ENCODE measurements at regions not wholly inside any gene's neighbourhood (a gene's known extent, or its start where the extent isn't known, plus 50 kb on each side); places are given as distances from the start of the nearest gene placed in this dataset.
"Not testable (repeated sequence)": the region's sequence is repeated elsewhere in the genome, so short reads cannot be mapped to it uniquely, and the experiment has no call there.

DNA sequence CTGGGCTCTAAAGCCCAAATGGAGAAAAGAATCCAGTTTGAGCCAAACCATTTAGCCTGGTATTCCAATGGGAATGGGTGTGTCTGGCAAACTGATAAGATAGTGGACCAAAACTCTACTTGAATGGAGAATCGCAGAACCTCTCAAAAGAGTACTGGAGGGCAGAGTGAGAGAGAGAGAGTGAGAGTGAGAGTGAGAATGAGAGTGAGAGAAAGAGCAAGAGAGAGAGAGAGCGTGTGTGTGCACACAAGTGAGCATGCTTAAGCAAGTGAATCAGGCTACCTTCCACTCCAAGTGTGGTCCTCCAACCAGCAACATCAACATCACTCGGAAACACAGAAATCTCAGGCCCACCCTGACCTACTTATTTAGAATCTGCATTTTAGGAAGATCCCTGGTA, 58.8 kb downstream of the UQCRFS1 start:
- DNase-seq (ENCODE audit: low spot score), result no peak

DNA sequence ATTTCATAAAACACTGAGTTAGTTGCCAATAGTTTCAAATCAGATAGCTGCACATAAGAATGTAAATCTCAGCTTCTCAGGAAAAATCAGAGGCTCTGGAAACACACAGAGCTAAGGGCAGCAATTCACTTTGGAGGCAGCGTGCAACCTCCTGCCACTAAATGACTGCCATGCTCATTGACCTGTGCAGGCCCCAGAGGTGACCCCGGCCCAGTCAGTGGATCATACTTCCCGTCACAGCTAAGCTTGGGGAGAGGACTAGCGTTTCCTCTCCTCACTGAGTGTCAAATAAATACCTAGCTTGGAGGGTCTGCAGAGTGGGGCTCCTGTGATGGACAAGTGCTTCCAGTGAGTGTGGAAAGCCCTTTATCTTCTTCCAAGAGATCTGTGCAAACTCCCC, 67.2 kb downstream of the UQCRFS1 start:
- DNase-seq (ENCODE audit: low spot score), result no peak

DNA sequence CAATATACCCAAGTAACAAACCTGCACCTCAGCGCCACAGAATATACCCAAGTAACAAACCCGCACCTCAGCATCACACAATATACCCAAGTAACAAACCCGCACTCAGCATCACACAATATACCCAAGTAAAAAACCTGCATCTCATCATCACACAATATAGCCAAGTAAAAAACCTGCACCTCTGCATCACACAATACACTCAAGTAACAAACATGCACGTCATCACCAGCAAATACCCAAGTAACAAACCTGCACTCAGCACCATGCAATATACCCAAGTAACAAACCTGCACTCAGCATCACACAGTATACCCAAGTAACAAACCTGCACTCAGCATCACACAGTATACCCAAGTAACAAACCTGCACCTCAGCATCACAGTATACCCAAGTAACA, 69.8 kb downstream of the UQCRFS1 start:
- DNase-seq (ENCODE audit: low spot score), result no peak

DNA sequence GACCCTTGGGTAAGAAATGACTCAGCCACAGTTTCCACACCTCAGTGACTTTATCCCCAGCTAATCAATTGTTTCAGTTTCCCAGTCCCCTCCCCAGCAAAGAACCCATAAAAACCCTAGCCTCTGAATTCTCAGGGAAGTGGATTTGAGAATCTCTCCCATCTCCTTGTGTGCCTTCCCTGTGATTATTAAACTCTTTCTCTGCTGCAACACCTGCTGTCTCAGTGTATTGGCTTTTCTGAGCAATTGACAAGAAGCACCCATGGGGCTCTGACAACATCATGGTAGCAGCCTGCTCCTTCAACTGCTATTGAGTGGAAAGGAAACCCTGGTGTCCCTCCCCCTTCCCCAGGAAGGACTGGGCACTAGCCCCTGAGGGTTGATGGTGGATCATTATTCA, 73.7 kb downstream of the UQCRFS1 start:
- DNase-seq (ENCODE audit: low spot score), result no peak

DNA sequence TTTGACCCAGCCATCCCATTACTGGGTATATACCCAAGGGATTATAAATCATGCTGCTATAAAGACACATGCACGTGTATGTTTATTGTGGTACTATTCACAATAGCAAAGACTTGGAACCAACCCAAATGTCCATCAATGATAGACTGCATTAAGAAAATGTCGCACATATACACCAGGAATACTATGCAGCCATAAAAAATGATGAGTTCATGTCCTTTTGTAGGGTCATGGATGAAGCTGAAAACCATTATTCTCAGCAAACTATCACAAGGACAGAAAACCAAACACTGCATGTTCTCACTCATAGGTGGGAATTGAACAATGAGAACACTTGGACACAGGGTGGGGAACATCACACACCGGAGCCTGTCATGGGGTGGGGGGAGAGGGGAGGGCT, 74.7 kb downstream of the UQCRFS1 start:
- DNase-seq (ENCODE audit: low spot score), result not testable (repeated sequence)

DNA sequence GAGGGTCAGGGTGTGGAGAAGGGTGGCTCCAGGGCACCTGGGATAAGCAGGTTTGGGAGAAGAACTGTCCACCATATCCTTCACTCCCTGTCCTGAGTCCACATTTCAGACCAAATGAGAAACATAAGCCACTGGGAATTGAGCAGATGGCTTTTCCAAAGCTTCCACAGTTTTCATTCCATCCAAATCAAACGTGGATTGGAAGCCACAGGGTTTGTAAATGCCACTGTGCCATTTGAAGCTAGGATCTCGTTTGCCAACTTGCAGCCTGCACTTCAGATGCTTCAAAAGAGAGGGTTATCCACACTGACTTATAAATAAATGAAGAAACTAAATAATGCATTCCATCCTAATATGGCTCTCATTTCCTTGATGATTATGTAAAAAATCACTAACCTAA, 81.5 kb downstream of the UQCRFS1 start:
- DNase-seq (ENCODE audit: low spot score), result no peak

DNA sequence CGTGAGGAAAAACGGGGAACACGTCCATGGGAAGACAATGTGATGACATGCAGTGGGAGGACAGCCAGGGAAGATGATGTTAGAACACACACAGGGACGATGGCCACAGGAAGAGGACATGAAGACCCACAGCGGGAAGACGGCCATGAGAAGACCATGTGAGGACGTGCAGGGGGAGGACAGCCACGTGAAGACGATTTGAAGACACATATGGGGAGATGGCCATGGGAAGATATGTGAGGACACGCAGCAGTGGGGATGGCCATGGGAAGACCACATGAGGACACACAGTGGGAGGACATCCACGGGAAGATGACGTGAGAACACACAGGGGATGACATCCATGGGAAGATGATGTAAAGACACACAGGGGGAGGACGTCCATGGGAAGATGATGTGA, 83.8 kb downstream of the UQCRFS1 start:
- no peak for DNase-seq (ENCODE audit: low spot score)

DNA sequence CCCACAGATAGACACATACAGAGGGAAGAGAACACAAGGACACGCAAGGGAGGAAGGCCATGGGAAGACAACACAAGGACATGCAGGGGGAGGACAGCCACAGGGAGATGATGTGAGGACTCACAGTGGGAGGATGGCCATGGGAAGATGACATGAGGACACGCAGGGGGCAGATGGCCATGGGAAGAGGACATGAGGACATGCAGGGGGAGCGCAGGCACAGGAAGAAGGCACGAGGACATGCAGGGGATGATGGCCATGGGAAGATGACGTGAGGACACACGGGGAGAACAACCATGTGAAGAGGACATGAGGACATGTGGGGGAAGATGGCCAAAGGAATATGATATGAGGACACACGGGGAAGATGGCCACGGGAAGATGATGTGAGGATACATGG, 84.7 kb downstream of the UQCRFS1 start:
- DNase-seq (ENCODE audit: low spot score), result no peak

DNA sequence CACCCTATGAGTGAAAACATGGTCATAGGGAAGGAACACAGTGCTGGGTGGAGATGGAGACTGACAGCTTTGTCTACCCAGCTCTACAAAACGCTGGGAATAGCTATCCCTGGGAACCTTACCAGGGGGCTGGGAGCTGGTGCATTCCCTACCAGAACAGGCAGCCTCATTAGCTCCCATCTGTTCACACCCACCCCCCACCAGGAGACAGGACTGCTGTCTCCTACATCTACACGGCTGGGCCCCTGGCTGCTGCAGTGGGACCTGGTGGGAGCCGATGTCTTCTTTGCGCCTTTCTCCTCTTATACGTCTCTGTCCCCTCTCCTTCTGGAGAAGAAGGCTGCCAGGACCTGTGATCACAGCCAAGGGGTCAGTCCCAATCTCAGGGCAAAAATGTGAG, 90.8 kb downstream of the UQCRFS1 start:
- DNase-seq (ENCODE audit: low spot score), result no peak

DNA sequence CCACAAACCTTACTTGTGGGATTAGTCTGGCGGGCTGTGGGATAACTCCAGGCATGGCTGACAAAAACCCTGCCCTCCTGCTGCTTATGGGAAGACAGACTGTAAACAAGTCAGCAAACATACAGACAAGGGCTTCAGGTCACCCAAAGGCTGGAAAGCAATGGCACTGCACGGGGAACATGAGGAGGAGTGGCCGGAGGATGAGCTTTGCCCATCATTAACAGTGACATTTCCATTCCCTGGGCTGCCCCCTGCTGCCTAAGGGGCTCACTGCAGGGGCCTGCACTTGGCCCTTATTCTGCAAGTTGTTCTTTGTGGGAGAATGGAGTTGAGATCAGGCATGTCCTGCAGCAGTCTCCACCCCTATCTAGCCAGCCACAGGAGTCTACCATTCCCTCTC, 91.3 kb downstream of the UQCRFS1 start:
- no peak for DNase-seq (ENCODE audit: low spot score)

DNA sequence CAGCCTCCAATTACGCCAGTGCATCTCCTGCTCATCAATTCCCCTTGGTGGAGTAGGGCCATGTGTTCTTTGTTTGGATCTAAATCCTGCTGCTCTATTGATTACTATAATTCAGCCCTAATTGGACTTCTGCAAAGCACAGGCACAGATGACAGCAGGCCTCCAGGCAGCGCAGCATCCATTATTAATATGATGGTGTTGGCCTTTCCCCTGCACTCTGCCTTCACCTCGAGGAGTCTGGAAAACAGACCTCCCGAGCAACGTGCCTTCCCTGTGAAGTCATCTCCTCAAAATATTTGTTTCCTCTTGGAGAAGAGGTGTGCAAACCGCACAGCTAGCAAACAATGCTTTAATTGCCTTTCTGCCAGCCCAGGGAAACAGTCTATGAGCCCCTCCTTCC, 92.5 kb downstream of the UQCRFS1 start:
- no peak for DNase-seq (ENCODE audit: low spot score)

DNA sequence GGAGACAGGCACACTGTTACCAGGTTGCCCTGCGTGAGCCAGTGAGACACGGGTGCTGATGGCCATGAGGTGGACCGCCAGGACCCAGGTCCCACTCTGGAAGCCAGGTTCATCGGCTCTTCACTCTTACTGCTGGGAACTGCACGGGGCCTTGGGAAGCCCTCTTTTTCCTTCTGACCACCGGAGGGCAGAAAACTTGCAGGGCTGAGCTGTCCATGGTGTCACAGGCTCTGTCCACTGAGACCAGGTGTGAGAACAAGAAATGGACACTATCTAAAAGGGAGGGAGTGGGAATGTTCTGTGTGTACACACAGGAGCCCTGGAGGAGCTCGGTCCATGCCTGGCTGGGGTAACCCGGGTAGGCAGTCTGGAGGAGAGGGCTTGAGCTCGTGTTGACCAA, 93.4 kb downstream of the UQCRFS1 start:
- no peak for DNase-seq (ENCODE audit: low spot score)

DNA sequence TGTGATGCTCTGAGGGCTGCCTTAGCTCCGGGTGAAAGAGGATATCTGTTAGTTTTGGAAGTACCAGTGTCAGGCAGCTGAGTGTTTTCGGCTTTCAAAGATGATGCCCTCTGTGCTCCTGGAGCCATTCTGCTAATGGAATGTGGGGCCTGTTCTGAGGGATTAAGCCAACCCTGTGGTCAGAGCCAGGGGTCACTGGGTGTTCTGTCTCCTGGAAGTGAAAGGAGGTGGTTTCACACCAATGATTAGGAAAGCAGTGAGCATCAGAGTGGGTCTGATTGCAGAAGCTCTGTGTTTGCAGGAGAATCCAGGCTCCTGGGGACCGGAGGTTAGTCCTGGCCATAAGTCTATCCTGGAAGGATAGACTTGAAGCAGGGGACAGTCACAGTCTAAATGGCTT, 94.6 kb downstream of the UQCRFS1 start:
- no peak for DNase-seq (ENCODE audit: low spot score)

DNA sequence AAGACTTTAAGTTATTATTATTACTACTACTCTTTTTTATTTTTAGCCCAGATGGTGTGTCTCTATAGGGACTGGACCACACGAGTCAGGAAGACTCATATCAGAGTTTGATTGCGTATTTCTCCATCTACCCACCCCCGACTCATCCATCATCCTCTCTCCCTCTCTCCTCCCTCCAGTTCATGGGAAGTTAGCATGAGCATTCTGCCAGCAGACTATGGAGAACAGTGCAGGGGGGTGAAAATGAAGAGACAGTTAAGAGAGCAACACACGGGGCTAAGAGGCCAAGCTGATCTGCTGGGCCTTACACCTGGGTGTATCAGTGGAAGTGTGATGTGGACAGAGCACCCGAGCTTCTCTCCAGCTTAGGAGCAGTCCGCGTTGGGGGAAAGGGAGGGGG, 95.0 kb downstream of the UQCRFS1 start:
- DNase-seq (ENCODE audit: low spot score), result no peak

DNA sequence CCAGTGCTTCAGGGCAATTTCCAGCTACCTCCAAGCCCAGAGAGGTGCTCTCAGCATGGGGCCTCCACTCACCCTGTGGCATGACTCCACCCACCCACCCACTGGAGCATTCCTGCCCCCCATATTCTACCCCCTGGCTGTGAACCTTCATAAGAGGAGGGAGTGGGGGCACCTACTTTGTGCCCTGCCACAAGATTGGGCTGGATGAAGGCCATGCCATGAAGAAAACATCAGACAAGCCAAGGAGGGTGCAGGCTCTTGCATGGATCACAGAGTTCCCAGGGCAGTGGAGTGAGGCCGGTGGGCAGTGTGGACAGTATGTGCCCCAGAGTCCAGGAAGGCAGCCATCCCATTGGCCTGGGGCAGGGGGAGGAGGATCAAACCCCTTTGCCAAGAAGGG, 97.8 kb downstream of the UQCRFS1 start:
- no peak for DNase-seq (ENCODE audit: low spot score)

DNA sequence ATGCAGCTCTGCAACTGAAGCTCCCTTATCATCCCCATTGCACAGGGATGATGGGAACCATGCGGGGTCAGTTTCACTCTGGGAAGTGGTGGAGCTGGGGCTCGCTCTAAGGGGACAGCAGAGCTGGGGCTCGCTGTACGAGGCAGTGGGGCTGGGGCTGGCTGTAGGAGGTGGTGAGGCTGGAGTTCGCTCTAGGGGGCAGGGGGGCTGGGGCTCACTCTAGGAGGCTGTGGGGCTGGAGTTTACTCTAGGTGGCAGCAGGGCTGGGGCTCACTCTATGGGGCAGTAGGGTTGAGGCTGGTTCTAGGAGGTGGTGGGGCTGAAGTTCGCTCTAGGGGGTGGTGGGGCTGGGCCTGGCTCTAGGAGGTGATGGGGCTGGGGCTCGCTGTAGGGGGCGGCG, 99.1 kb downstream of the UQCRFS1 start:
- DNase-seq (ENCODE audit: low spot score), result no peak

DNA sequence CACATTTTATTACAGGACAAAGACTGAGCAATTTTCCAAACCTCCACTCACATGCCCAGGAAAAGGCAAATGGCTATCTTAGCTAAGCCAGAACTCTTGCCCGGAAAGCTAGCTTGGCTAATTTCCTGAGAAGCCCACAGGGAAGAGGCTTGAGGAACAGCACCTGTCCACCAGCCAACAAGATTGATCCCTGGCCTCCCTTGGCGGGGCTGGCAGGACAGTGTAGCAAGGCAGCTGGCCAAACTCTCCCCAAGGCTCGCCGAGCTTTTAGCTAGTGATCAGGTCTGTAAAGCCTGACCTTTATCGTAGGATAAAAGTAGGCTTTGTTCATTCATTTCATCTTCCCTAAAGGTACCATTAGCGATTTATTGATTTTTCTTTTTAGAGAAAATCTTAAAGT, 101.4 kb downstream of the UQCRFS1 start:
- DNase-seq (ENCODE audit: low spot score), result no peak

DNA sequence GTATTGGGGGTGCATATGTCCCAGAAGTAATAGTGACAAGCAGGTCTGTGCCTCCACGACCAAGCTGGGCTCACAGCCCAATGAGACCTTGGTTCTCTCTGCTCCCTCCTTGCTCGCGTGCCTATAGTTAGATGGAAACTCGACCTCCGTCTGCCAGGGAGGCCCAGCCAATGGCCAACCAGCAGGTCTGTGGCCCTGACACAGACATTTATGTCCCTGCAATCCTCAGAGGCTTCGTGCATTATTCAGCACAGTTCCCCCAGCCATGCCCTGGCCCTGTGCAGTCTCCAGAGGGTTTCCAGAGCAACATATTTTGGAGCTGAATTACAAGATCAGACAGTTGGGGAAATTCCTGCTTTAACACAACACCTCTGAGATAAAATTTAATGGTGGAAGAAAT, 105.1 kb downstream of the UQCRFS1 start:
- DNase-seq (ENCODE audit: low spot score), result no peak

DNA sequence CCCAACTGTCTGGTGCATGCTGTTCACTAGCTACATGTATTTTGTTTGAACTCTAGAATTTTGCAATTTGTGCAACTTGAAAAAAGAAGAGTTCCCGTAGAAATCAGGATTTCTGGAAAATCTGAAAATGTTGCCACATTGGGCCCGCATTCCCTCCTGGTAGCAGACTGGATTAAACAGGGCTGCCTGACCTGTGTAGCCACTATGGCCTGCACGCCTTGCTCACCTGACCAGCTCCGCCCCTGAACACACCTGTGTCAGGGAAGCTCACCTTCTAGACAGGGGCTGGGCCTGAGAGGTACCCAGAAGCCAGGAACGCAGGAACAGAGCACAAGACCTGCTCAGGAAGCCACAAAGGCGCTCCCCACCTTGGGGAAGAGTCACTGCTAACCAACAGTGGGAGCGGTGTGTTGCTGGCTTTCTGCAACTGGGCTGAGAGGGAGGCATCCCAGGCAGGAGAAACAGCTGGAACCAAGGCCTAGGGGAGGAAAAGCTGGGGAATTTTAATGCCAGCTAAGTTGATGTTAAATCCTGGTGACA, 106.5 kb downstream of the UQCRFS1 start:
- DNase-seq (ENCODE audit: low spot score), result no peak

DNA sequence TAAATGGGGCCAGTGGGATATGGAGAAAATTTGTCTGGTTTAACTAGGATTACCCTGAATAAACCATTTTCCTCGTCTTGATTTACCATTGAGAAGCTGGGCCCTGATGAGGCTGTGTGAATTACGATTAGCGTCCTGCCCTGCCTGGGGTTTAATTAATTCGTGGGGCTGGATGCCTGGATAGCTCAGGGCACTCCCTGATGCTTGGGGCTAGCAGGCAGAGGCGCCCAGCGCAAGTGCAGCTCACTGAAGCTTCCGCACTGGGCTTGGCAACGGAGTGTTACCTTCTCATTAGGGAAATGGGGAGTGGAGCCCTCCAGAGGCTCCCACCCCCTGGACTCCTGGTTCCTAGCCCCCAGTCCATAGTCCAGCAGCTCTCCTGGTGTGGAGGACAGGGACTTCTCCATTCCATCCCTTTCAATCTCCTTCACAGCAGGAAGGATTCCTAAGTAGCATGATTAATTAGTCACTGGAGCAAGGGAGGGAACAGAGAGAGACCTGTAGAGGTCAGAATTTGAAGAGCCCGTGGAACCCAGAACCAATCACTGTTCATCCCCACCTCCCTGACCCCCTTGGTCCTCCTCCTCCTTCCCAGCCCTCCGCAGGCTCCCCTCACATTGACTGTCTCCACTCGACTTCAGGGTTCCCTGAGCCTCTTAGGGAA, 107.2 kb downstream of the UQCRFS1 start:
- no peak for DNase-seq (ENCODE audit: low spot score)

DNA sequence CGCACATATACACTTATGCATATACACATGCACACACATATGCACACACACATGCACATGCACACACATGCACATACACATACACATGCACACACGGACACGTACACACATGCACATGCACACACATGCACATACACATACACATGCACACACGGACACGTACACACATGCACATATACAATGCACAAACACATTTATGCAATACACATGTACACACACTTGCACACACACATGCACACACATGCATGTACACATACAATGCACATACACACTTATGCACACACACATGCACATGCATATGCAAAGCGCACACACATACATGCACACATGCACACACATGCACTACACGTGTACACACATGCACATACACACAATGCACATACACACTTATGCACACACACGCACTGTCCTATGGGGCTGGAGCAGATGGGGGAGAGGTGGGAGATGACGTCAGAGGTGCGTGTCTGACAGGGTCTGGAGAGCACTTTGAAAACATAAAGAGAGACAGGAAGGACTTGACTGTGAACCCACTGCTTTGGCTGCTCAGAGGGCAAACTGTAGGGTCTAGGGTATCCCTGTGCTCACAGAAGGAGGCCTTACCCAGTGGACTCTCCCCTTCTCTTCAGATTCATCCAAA, 108.2 kb downstream of the UQCRFS1 start:
- no peak for DNase-seq (ENCODE audit: low spot score)

DNA sequence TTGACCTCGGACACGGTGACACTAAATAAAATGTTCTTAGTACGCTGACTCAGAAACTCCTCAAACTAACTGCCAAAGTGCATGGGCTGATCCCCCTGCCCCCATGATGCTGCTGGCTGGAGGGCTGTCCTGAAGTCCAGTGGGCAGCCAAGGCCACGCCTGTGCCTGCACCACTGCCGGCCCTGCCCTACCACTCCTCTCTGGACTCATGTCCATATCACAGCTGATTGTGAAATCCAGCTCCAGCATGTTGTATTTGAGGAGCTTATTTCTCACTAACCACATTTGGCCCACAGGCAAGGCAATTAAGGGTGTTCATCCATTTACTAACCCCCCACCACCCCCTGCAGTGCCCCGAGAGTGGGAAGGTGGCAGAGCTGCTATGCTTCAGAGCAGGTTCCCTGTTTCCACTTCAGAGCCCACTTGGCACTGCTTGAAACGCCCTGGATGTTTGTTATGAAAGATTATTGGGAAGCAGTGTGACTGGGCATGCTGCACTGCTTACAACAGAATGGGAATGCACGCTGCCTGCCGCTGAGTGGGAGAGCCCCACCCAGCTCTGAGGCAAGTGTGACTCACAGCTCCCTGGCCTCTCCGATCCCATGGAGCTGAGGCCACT, 114.0 kb downstream of the UQCRFS1 start:
- no peak for DNase-seq (ENCODE audit: low spot score)

DNA sequence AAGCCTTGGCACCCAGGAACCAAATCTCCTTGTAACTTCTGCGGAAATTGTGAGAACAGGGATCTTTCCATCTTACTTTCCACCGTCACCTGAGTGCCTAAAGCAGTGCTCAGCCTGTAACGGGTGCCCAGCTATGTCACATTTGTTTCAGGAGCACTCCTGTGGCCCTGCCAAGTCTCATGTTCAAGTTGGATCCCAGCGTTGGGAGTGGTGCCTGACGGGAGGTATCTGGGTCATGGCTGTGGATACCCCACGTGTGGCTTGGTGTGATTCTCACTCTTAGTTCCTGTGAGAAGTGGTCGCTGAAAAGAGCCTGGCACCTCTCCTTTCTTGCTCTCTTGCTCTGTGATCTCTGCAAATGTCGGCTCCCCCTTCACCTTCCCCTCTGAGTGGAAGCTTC, 114.9 kb downstream of the UQCRFS1 start:
- DNase-seq (ENCODE audit: low spot score), result no peak

DNA sequence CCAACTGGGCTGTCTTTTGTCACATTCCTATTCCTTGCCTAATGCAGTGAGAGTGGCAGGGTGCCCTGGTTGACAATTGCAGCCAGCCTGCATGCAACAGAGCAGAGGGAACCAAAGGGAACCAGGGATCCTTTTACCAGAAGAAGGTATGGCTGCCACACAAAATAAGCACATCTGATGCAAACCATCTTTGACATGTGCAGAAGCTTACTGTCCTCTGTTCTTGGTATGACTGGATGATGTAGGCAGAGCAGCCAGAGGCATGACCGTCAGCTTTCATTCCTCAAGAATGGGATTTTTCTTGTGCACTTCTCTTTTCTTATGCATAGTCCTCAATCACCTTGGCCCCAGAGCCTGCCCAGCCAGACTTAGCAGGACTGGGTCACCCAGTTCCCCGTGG, 116.1 kb downstream of the UQCRFS1 start:
- no peak for DNase-seq (ENCODE audit: low spot score)

All from globus pallidus (tissue), 1 donor.